HUES64 (cell line): ENCODE measurements at regions not wholly inside any gene's neighbourhood (a gene's known extent, or its start where the extent isn't known, plus 50 kb on each side); places are given as distances from the start of the nearest gene placed in this dataset.

Experiments
- H3K27ac ChIP-seq: 2 replicates; pipeline ENCODE4 v1.7.0; 2013; ENCODE audit warnings: low read depth, low read length, inconsistent platforms
- H3K27me3 ChIP-seq: 2 replicates; pipeline ENCODE4 v1.6.1; 2013; ENCODE audit warnings: mild to moderate bottlenecking, low read length; ENCODE audit not compliant: insufficient read depth
- H3K36me3 ChIP-seq: 2 replicates; pipeline ENCODE4 v1.6.1; 2013; ENCODE audit warnings: mild to moderate bottlenecking, low read length; ENCODE audit not compliant: insufficient read depth
- H3K4me1 ChIP-seq: 2 replicates; pipeline ENCODE4 v1.6.1; 2013; ENCODE audit warnings: mild to moderate bottlenecking, low read length, moderate library complexity; ENCODE audit not compliant: insufficient read depth
- H3K4me3 ChIP-seq: 2 replicates; pipeline ENCODE4 v1.5.1; 2013; ENCODE audit warnings: mild to moderate bottlenecking, low read length, moderate library complexity
- H3K9ac ChIP-seq: 2 replicates; pipeline ENCODE4 v1.6.1; 2013; ENCODE audit warnings: mild to moderate bottlenecking, low read depth, low read length
- H3K9me3 ChIP-seq: 2 replicates; pipeline ENCODE4 v1.6.1; 2013; ENCODE audit warnings: low read depth, low read length; ENCODE audit not compliant: insufficient read depth
- WGBS: fragments of 150-250, 120-280 bp; methylation state at CpG from one replicate; pipeline ENCODE4 v1.1.7; 2013; ENCODE audit warnings: missing lambda C conversion rate; 5-methylcytosine and 5-hydroxymethylcytosine counted together

DNA sequence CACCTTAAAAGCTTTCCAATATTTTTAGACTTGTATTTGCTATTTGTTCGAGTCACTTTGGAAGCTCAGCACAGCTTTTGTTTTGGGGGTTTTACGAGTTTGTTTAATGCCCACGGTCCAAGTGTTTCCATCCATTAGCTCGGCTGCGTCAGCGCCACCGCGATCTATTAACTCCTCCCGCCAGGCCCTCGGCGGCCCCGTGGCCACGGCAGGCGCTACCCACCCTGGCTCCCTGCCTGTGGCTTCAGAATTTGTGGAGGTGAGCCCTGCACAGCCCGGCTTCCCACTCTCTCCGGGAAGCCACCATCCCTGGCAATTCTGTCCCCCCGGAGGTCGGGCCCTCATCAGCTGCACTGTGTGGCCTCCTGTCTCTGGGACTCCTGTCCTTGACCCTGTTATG is 648.5 kb downstream of the BRD1 start:
- H3K9ac ChIP-seq = no peak overlapping the region
- no peak overlapping the region for H3K27ac ChIP-seq
- H3K36me3 ChIP-seq = no peaks in the 10 kb centered on the region
- no peak overlapping the region for H3K4me3 ChIP-seq
- no peaks in the 10 kb centered on the region for H3K4me1 ChIP-seq
- no peaks in the 10 kb centered on the region for H3K9me3 ChIP-seq
- H3K27me3 ChIP-seq = no peaks in the 10 kb centered on the region
- WGBS = 96% methylated on average over 18 of the region's 18 CpGs

GRCh38 chr22:49178246-49179005 is 649.2 kb downstream of the BRD1 start:
- H3K27ac ChIP-seq = no peak overlapping the region
- H3K36me3 ChIP-seq = no peaks in the 10 kb centered on the region
- H3K4me1 ChIP-seq = no peaks in the 10 kb centered on the region
- H3K9me3 ChIP-seq = no peaks in the 10 kb centered on the region
- 91% methylated on average over 26 of the region's 26 CpGs for WGBS
- no peak overlapping the region for H3K9ac ChIP-seq
- H3K27me3 ChIP-seq = no peaks in the 10 kb centered on the region
- H3K4me3 ChIP-seq = no peak overlapping the region

- Histone ChIP-seq H3K9ac (no peak overlapping the region), H3K4me1 (no peaks in the 10 kb centered on the region), H3K4me3 (no peak overlapping the region), H3K27ac (no peak overlapping the region), H3K36me3 (no peaks in the 10 kb centered on the region), H3K27me3 (no peaks in the 10 kb centered on the region), H3K9me3 (no peaks in the 10 kb centered on the region)
- WGBS = 88% methylated on average over 12 of the region's 12 CpGs
These were observed 650.0 kb downstream of the BRD1 start for GRCh38 chr22:49177666-49178065.

- WGBS = 82% methylated on average over 5 of the region's 6 CpGs
- H3K27me3 ChIP-seq = no peaks in the 10 kb centered on the region
- no peaks in the 10 kb centered on the region for H3K9me3 ChIP-seq
- H3K36me3 ChIP-seq = no peaks in the 10 kb centered on the region
- no peak overlapping the region for H3K9ac ChIP-seq
- H3K4me3 ChIP-seq = no peak overlapping the region
- no peaks in the 10 kb centered on the region for H3K4me1 ChIP-seq
- no peak overlapping the region for H3K27ac ChIP-seq
These were observed 650.7 kb downstream of the BRD1 start for GRCh38 chr22:49176956-49177355.

DNA sequence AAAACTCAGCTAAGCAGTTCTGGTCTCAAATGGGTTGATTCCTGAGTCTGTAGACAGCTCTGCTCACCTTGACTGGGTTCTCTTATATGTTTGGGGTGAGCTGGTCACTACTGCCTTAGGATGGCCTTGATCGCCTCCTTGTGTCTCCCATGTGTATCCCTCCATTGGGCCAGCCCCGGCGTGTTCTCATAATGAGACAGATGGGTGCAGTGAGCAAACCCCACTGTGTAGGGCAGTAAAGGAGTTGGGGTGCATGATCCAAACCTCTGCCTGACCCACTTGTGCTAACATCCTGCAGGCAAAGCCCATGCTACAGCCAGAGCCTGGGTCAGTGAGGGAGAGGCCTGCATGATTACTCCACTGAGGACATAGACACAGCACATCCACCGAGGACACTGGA is 657.6 kb downstream of the BRD1 start:
- Histone ChIP-seq H3K4me1 (no peaks in the 10 kb centered on the region), H3K27ac (no peak overlapping the region), H3K4me3 (no peak overlapping the region), H3K36me3 (no peaks in the 10 kb centered on the region), H3K9me3 (no peaks in the 10 kb centered on the region), H3K27me3 (no peaks in the 10 kb centered on the region), H3K9ac (no peak overlapping the region)
- whole genome bisulfite sequencing = 91% methylated on average over 4 of the region's 4 CpGs

DNA sequence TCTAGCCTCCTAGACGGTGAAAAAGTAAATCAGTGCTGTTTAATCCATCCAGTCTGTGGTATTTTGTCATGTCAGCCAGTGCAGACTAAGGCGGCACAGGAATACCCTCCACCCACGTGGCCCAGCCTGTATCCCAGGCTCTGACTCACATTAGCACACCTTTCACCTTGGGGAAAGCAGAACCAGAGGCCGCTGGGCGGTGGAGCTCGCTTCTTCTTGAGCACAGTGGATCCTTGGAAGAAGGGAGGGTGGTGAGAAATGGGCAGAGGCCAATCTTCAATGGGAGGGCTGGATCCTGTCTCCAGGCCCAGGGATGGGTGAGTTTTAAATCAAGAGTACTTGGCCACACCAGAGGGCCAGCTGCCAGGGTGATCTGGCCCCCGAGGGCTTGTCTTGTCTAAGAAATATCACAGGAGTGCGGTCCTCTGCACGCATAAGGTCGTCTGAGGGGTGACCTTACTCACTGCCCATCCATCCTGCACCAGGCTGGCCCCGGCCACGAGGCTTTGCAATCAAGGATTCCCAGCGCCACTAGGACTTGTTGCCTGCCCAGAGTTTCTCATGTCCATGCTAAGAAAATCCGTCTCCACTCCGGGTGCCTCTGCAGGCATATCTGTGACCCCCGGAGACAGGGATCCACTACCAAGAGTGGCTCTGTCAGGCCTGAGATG is 658.5 kb downstream of the BRD1 start:
- WGBS = 82% methylated on average over 16 of the region's 16 CpGs
- no peaks in the 10 kb centered on the region for H3K9me3 ChIP-seq

DNA sequence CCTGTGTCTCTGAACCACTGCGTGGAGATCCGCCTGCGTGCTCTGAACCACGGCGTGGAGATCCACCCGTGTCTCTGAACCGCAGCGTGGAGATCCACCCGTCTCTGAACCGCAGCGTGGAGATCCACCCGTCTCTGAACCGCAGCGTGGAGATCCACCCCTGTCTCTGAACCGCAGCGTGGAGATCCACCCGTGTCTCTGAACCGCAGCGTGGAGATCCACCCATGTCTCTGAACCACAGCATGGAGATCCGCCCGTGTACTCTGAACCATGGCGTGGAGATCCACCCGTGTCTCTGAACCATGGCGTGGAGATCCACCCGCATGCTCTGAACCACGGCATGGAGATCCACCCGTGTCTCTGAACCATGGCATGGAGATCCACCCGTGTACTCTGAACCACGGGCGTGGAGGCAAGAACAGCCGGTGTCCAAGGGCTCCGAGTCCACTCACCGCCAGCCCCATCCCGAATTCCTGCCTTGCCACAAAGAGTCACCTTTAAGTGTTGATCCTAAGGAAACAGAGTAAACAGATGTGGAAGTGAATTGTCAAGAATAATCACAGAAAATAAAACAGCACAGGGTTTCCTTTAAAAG is 659.4 kb downstream of the BRD1 start:
- no peaks in the 10 kb centered on the region for H3K36me3 ChIP-seq
- H3K27me3 ChIP-seq = no peaks in the 10 kb centered on the region
- 93% methylated on average over 34 of the region's 34 CpGs for WGBS
- H3K9me3 ChIP-seq = no peaks in the 10 kb centered on the region
- H3K4me3 ChIP-seq = no peak overlapping the region
- H3K4me1 ChIP-seq = no peaks in the 10 kb centered on the region
- no peak overlapping the region for H3K27ac ChIP-seq
- H3K9ac ChIP-seq = no peak overlapping the region

More for the DNA sequence above, 658.5 kb downstream of the BRD1 start:
- no peak overlapping the region for H3K4me3 ChIP-seq
- no peak overlapping the region for H3K9ac ChIP-seq
- H3K36me3 ChIP-seq = no peaks in the 10 kb centered on the region
- no peaks in the 10 kb centered on the region for H3K4me1 ChIP-seq
- no peak overlapping the region for H3K27ac ChIP-seq
- no peaks in the 10 kb centered on the region for H3K27me3 ChIP-seq

GRCh38 chr22:49166746-49167145 is 660.9 kb downstream of the BRD1 start:
- Histone ChIP-seq H3K4me1 (no peaks in the 10 kb centered on the region), H3K27me3 (no peaks in the 10 kb centered on the region), H3K36me3 (no peaks in the 10 kb centered on the region), H3K27ac (no peak overlapping the region), H3K9ac (no peak overlapping the region), H3K9me3 (no peaks in the 10 kb centered on the region), H3K4me3 (no peak overlapping the region)
- WGBS = 93% methylated on average over 11 of the region's 11 CpGs

GRCh38 chr22:49166211-49166610 is 661.5 kb downstream of the BRD1 start:
- H3K9ac ChIP-seq = no peak overlapping the region
- H3K36me3 ChIP-seq = no peaks in the 10 kb centered on the region
- no peaks in the 10 kb centered on the region for H3K4me1 ChIP-seq
- H3K27me3 ChIP-seq = no peaks in the 10 kb centered on the region
- WGBS = 94% methylated on average over 13 of the region's 13 CpGs
- no peak overlapping the region for H3K4me3 ChIP-seq
- no peak overlapping the region for H3K27ac ChIP-seq
- no peaks in the 10 kb centered on the region for H3K9me3 ChIP-seq

DNA sequence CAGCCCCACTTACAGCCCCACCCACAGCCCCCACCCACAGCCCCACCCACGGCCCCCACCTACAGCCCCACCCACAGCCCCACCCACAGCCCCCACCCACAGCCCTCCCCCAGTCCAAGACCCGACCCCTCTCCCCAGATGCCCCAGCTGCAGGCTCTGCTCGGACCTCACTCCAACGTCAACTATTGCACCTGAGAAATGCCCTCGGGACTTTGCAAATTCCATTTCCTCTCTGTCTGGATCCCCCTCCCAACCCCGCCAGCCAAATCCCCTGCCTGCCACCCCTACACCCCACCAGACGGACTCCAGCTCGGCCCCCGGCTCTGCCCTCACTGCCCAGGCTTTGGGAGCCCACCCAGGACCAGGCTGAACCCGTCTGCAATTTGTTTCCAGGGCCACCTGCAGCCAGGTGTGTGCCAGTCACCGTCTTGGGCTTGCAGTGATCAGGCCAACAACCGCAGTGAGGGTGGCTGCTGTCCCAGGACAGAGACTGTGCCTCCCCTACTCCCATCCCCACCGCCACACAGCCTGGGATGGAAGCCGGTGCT is 662.8 kb downstream of the BRD1 start:
- Histone ChIP-seq H3K4me1 (no peaks in the 10 kb centered on the region), H3K4me3 (no peak overlapping the region), H3K9me3 (no peaks in the 10 kb centered on the region), H3K9ac (no peak overlapping the region), H3K27me3 (no peaks in the 10 kb centered on the region), H3K36me3 (no peaks in the 10 kb centered on the region), H3K27ac (no peak overlapping the region)
- 81% methylated on average over 12 of the region's 14 CpGs for WGBS

DNA sequence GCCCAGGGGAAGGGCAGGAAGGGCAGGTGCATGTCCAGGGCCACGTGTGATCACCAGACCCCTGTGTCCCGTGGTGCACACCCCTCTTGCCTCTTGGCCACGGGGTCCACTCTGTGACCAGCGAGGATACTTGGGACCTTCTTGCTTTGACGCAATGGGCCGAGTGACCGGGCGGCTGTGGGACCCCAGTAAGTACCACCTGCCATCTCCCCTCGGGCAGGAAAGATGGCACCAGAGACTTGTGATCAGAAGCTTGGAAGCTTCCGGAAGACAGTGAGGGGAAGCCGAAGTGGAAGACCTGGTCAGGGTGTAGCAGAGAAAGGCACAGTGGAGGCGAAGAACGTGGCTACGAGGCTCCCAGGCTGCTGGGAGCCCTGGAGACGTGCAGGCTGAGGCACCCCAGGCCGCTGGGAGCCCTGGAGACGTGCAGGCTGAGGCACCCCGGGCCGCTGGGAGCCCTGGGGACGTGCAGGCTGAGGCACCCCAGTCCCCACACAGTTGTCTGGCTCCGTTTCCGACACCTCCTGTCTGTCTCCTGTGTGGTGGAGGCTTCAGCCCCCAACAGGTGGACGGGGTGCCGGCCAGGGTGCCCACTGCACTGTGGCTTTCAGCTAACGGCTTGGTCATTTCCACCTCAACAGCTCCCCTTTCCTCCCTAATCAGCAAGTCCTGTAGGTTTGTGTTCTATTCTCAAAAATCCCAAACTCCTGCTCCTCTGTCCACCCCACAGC is 663.5 kb downstream of the BRD1 start:
- WGBS = 86% methylated on average over 25 of the region's 25 CpGs
- H3K4me3 ChIP-seq = no peak overlapping the region
- H3K4me1 ChIP-seq = no peaks in the 10 kb centered on the region
- H3K27me3 ChIP-seq = no peaks in the 10 kb centered on the region
- H3K27ac ChIP-seq = no peak overlapping the region
- H3K36me3 ChIP-seq = no peaks in the 10 kb centered on the region
- no peak overlapping the region for H3K9ac ChIP-seq
- H3K9me3 ChIP-seq = no peaks in the 10 kb centered on the region
